Activated CD4-positive, alpha-beta T cell treated with anti-CD3 and anti-CD28 coated beads, Interleukin-10, Interleukin-2, amounts not matched to agents 100 ng/mL and 50 ng/mL, durations not matched to agents 16 hours and 8 hours (primary cell): ENCODE measurements at regions not wholly inside any gene's neighbourhood (a gene's known extent, or its start where the extent isn't known, plus 50 kb on each side); places are given as distances from the start of the nearest gene placed in this dataset.
"Not testable (repeated sequence)": the region's sequence is repeated elsewhere in the genome, so short reads cannot be mapped to it uniquely, and the experiment has no call there.

Experiments
- DNase-seq: peaks from one replicate; pipeline ENCODE4 v3.0.0-alpha.2; 2020

DNA sequence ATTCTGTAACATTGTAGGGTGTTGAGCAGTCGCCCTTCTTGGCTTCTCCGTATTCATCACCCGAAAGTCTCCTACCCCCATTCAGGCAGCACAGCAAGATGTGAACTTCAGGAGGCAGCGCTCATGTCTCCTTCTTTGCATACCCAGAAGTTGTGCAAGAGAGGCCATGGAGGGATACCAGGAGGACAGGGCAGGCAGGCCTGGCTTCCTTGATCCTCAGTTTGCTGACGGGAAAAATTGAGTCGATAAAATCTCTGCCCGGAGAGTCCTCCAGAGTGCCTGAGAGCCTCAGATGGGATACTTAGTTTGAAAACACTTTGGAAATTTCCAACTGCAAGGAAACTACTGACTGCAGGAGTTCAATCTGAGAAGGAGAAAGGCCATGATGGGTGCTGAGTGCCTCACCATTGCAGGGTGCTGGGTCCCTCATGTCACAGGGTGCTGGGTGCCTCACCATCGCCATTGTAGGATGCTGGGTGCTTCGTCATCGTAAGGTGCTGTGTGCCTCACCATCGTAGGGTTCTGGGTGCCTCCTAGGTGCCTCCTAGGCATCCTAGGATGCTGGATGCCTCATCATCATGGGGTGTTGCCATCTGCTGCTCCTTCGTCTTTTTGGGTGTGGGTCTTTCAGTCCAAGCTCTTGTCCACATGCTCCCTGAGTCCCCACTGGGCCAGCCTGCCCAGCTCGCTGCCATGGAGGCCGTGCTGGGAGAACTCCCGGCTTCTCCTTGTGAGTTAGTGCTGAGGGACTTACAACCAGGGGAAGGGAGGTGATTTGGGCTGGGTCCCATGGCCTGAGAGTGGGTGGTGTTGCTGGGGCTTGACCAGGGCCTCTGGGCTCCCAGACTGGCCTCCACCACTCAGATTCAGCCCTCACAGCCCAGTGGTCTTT lies 162.4 kb downstream of the DDX1 start:
- DNase-seq: no peak

- DNase-seq: no peak
These were observed 163.0 kb downstream of the DDX1 start for GRCh38 chr2:15754703-15755099.

- DNase-seq: no peak
These were observed 163.9 kb downstream of the DDX1 start for GRCh38 chr2:15755528-15755927.

GRCh38 chr2:15756011-15756550 lies 164.4 kb downstream of the DDX1 start:
- no peak for DNase-seq

DNA sequence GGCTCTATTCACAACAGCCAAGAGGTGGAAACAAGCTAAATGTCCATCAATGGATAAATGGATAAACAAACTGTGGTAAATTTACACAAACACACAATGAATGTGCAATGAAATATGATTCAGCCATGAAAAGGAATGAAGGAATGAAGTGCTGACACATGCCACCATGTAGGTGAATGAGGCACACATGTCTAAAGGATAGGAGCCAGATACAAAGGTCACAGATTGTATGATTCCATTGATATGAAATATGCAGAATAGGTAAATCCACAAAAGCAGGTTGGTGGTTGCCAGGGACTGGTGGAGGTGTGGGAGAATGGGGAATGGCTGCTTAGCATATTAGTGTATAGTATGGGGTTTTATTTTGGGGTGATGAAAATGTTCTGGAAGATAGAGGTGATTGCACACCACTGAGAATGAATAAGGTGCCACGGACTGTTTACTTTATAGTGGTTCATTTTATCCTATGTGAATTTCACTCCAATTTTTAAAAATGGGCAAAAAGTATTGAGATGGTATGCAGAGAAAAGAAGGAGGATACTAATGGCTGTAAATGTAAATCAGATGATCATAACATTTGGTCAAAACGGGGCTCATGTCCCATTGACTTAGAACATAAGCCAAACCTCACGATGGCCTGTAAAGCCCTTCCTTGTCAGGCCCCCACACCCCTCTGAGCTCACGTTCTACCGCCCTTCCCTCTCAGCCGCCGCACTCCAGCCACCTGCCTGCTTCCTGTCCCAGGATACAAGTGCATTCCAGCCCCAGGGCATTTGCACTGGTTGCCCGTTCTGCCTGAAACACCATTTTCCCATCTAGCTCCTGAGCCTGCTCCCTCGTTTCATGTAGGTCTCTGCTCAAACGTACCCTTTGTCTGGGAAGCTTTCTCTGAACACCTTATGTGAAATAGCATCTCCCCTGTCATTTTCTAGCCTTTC lies 165.5 kb downstream of the DDX1 start:
- no peak for DNase-seq

- DNase-seq: no peak
These were observed 166.3 kb downstream of the DDX1 start for GRCh38 chr2:15757820-15758586.

GRCh38 chr2:15758848-15759247 lies 167.2 kb downstream of the DDX1 start:
- DNase-seq: no peak

- DNase-seq: no peak
These were observed 167.7 kb downstream of the DDX1 start for GRCh38 chr2:15759385-15759784.

- not testable (repeated sequence) for DNase-seq
These were observed 168.1 kb downstream of the DDX1 start for GRCh38 chr2:15759791-15760190.

GRCh38 chr2:15760232-15760910 lies 168.7 kb downstream of the DDX1 start:
- DNase-seq: no peak

GRCh38 chr2:15761056-15761455 lies 169.4 kb downstream of the DDX1 start:
- no peak for DNase-seq

GRCh38 chr2:15761910-15762309 lies 170.2 kb downstream of the DDX1 start:
- no peak for DNase-seq

DNA sequence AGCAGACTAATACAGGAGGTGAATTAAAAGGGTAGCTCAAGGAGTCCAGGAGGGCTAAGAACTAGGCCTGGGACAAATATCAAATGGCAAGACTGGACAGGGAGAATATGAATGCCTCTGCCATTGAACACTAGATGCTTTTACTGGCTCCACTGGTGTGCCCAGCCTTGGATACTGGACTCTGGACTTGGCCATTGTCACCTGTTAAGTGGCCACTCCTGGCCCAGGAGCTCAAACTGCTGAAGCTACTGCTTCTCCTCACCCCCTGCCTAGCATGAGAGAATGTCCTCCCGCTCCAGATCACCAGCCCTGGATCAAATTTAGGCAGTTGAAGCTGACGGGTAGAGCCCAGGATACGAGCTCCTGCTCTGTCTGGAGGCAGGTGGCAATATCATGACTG lies 170.8 kb downstream of the DDX1 start:
- no peak for DNase-seq

GRCh38 chr2:15763106-15763821 lies 171.6 kb downstream of the DDX1 start:
- DNase-seq: no peak

- DNase-seq: no peak
These were observed 172.4 kb downstream of the DDX1 start for GRCh38 chr2:15763822-15764682.

- no peak for DNase-seq
These were observed 173.0 kb downstream of the DDX1 start for GRCh38 chr2:15764683-15765011.

- no peak for DNase-seq
These were observed 173.5 kb downstream of the DDX1 start for GRCh38 chr2:15765211-15765610.

- no peak for DNase-seq
These were observed 174.1 kb downstream of the DDX1 start for GRCh38 chr2:15765686-15766302.

DNA sequence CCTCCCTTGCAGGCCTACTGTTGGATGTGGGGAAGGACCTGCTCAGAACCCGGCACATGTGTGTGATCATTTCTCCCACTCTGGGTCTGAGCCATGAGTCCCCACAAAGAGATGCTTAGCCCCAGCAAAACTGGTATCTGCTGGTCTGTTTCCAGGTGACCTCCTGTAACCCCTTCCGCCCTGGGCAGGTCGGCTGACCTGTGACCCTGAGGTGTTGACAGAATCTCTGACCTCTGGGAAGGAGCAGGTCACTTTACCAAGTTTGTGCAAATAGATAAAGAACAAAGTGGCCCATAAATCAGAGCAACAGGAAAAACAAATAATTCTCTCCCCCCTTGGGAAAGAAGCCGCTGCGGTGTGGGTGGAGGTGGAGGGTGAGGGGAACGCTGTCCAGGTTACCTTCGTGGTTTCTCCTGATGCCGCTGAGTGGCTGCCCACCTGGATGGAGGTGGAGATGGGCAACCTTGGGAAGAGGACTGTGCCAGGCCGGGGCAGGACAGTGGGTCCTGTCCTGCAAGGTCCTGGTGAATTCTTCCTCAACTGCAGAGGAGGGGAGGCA lies 174.0 kb upstream of the MYCN start:
- no peak for DNase-seq
